ENCODE measurements at regions not wholly inside any gene's neighbourhood (a gene's known extent, or its start where the extent isn't known, plus 50 kb on each side); places are given as distances from the start of the nearest gene placed in this dataset.

DNA sequence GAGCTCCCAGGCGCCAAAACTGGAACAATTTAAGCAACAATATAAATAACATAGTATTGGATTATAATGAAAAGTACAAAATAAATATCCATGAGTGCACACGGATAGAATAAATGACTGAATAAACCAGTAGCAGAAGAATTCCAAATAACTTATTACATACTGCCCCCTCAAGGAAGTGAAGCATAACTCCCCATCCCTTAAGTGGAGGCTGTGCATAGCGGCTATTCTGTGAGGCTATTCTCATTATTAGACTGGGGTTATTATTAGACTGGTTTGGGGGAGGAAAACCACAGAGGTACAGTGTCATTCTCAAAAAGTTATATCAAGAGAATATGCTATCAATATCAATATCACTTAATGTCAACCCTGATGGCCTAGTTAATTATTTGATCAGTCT, 94.4 kb upstream of the SIRPA start:
- TF ChIP-seq, protein P1, sequence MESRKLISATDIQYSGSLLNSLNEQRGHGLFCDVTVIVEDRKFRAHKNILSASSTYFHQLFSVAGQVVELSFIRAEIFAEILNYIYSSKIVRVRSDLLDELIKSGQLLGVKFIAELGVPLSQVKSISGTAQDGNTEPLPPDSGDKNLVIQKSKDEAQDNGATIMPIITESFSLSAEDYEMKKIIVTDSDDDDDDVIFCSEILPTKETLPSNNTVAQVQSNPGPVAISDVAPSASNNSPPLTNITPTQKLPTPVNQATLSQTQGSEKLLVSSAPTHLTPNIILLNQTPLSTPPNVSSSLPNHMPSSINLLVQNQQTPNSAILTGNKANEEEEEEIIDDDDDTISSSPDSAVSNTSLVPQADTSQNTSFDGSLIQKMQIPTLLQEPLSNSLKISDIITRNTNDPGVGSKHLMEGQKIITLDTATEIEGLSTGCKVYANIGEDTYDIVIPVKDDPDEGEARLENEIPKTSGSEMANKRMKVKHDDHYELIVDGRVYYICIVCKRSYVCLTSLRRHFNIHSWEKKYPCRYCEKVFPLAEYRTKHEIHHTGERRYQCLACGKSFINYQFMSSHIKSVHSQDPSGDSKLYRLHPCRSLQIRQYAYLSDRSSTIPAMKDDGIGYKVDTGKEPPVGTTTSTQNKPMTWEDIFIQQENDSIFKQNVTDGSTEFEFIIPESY (CRISPR knock-in tag; IDR thresholded peaks at IDR 0.05), result no peak
- TF ChIP-seq SMARCE1 (IDR thresholded peaks at IDR 0.05; ENCODE audit: borderline replicate concordance) (no peak), POLR2AphosphoS2 (IDR thresholded peaks at IDR 0.05; ENCODE audit: low read depth, low read length) (no peak), POLR2A (IDR thresholded peaks at IDR 0.05; ENCODE audit: insufficient read depth in 1 of 2, low read depth in 2 of 2, low read length in 2 of 2) (no peak), TCF7L2 (IDR thresholded peaks at IDR 0.05; ENCODE audit: low read depth, low read length) (no peak)
- TF ChIP-seq, protein P2, sequence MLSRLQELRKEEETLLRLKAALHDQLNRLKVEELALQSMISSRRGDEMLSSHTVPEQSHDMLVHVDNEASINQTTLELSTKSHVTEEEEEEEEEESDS (CRISPR knock-in tag; IDR thresholded peaks at IDR 0.05; ENCODE audit: borderline replicate concordance), result no peak
- TF ChIP-seq, protein P3, sequence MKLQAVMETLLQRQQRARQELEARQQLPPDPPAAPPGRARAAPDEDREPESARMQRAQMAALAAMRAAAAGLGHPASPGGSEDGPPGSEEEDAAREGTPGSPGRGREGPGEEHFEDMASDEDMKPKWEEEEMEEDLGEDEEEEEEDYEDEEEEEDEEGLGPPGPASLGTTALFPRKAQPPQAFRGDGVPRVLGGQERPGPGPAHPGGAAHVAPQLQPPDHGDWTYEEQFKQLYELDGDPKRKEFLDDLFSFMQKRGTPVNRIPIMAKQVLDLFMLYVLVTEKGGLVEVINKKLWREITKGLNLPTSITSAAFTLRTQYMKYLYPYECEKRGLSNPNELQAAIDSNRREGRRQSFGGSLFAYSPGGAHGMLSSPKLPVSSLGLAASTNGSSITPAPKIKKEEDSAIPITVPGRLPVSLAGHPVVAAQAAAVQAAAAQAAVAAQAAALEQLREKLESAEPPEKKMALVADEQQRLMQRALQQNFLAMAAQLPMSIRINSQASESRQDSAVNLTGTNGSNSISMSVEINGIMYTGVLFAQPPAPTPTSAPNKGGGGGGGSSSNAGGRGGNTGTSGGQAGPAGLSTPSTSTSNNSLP (IDR thresholded peaks at IDR 0.05; ENCODE audit: low read depth, low read length), result no peak

Measured in HepG2 (cell line).